ENCODE measurements at regions not wholly inside any gene's neighbourhood (a gene's known extent, or its start where the extent isn't known, plus 50 kb on each side); places are given as distances from the start of the nearest gene placed in this dataset.

GRCh38 chr6:48186746-48187145 is 75.7 kb upstream of the PTCHD4 start:
- TF ChIP-seq CTCF (IDR thresholded peaks at IDR 0.05) = no peak
- no peak for TF ChIP-seq POLR2AphosphoS5 (IDR thresholded peaks at IDR 0.05)

Measured in gastroesophageal sphincter (tissue), 3 donors.